B cell (primary cell): ENCODE measurements at regions not wholly inside any gene's neighbourhood (a gene's known extent, or its start where the extent isn't known, plus 50 kb on each side); places are given as distances from the start of the nearest gene placed in this dataset.

Source experiments
- ATAC-seq: fragments of 200-7000 bp; cut with Tn5 transposase; one replicate; pipeline ENCODE4 v1.10.0; 2021; ENCODE audit warnings: low read depth, mild to moderate bottlenecking, moderate number of reproducible peaks, moderate library complexity
- CTCF ChIA-PET: fragments of 350-600 bp; sonication (Branson Sonifier 250); formaldehyde crosslinking; loops from one replicate; lab custom pipeline; 2021; ENCODE audit warnings: antibody characterized with exemption, inconsistent platforms; lab: Charles Lee
- POLR2A ChIA-PET: fragments of 350-600 bp; sonication (Branson Sonifier 250); formaldehyde crosslinking; loops from one replicate; lab custom pipeline; 2021; ENCODE audit warnings: antibody characterized with exemption; lab: Charles Lee
- DNase-seq: peaks from one replicate; pipeline ENCODE4 v3.0.0; 2013
- H2AFZ ChIP-seq: 2 replicates; pipeline ENCODE4 v1.6.1; 2012; ENCODE audit warnings: mild to moderate bottlenecking, low read depth, low read length; ENCODE audit not compliant: insufficient read depth, poor library complexity, severe bottlenecking
- H3K27ac ChIP-seq, 2 donors: 1 replicate in 1 of 2; 2 replicates in 1 of 2; pipeline ENCODE4 v1.5.1; 2012 to 2013; ENCODE audit warnings: low read length in 2 of 2, mild to moderate bottlenecking in 2 of 2, moderate library complexity in 1 of 2
- H3K27me3 ChIP-seq, 4 experiments: fragments of 200-600 bp in 1 of 4; sonication (generic) in 1 of 4; replicated peaks in 1 of 4; 1 replicate in 2 of 4; 2 replicates in 2 of 4; pipeline versions ENCODE4 v1.6.1 to v1.7.0; 2013 to 2016; ENCODE audit warnings: low read length in 3 of 4, mild to moderate bottlenecking in 2 of 4, mixed read lengths in 1 of 4, moderate library complexity in 1 of 4; ENCODE audit not compliant: insufficient read depth in 4 of 4, control insufficient read depth in 3 of 4; ENCODE audit errors: control extremely low read depth in 1 of 4
- H3K36me3 ChIP-seq, 2 experiments: replicated peaks in 1 of 2; 1 replicate in 1 of 2; 2 replicates in 1 of 2; pipeline versions ENCODE4 v1.6.1 to v1.7.1; 2013; ENCODE audit warnings: low read length in 1 of 2; ENCODE audit not compliant: insufficient read depth in 2 of 2, control insufficient read depth in 1 of 2; ENCODE audit errors: control extremely low read depth in 1 of 2, extremely low read depth in 1 of 2
- H3K4me1 ChIP-seq, 2 donors: fragments of 200-600 bp in 1 of 2; sonication (generic) in 1 of 2; 1 replicate in 1 of 2; 2 replicates in 1 of 2; pipeline versions ENCODE4 v1.5.1 to v1.6.1; 2013 to 2017; ENCODE audit warnings: low read length in 2 of 2; ENCODE audit not compliant: control insufficient read depth in 2 of 2, insufficient read depth in 2 of 2
- H3K4me2 ChIP-seq: replicated peaks from 2 replicates; pipeline ENCODE3; 2012; ENCODE audit warnings: mild to moderate bottlenecking, low read depth, low read length; ENCODE audit not compliant: poor library complexity, severe bottlenecking
- H3K4me3 ChIP-seq, 5 experiments: fragments of 200-600 bp in 1 of 5; sonication (generic) in 1 of 5; 1 replicate in 3 of 5; 2 replicates in 2 of 5; pipeline versions ENCODE4 v1.5.1 to v1.7.0; 2011 to 2016; ENCODE audit warnings: low read length in 4 of 5, mild to moderate bottlenecking in 4 of 5, low read depth in 2 of 5, control low read depth in 1 of 5, moderate library complexity in 1 of 5; ENCODE audit not compliant: insufficient read depth in 1 of 5; ENCODE audit errors: control extremely low read depth in 1 of 5, extremely low read depth in 1 of 5
- H3K79me2 ChIP-seq: fragments of 200-600 bp; sonication (generic); one replicate; pipeline ENCODE4 v1.6.0; 2016; ENCODE audit warnings: low read length; ENCODE audit not compliant: control insufficient read depth, insufficient read depth
- H3K9ac ChIP-seq: fragments of 200-600 bp; sonication (generic); 2 replicates; pipeline ENCODE4 v1.6.1; 2017; ENCODE audit warnings: mild to moderate bottlenecking, low read length, moderate library complexity
- H3K9me3 ChIP-seq, 3 donors: one replicate each; pipeline versions ENCODE4 v1.6.1 to v1.7.1; 2013; ENCODE audit warnings: low read length in 2 of 3; ENCODE audit not compliant: control insufficient read depth in 2 of 3, insufficient read depth in 1 of 3; ENCODE audit errors: control extremely low read depth in 1 of 3
- H4K20me1 ChIP-seq: 2 replicates; pipeline ENCODE4 v1.6.0; 2012; ENCODE audit warnings: mild to moderate bottlenecking, low read length; ENCODE audit not compliant: insufficient read depth, control insufficient read depth, poor library complexity, severe bottlenecking
- H3K27ac Mint-ChIP-seq: one replicate; pipeline ENCODE4 v1.8.0; 2021; ENCODE audit warnings: mixed read lengths
- H3K27me3 Mint-ChIP-seq: one replicate; pipeline ENCODE4 v1.8.0; 2021; ENCODE audit warnings: mixed read lengths
- H3K4me1 Mint-ChIP-seq: one replicate; pipeline ENCODE4 v1.8.0; 2021; ENCODE audit warnings: mixed read lengths
- H3K4me3 Mint-ChIP-seq: one replicate; pipeline ENCODE4 v1.8.0; 2021; ENCODE audit warnings: mixed read lengths
- H3K9me3 Mint-ChIP-seq: one replicate; pipeline ENCODE4 v1.8.0; 2022; ENCODE audit warnings: mixed read lengths; ENCODE audit not compliant: insufficient read depth
- CTCF ChIP-seq: fragments of 200-600 bp; IDR thresholded peaks from one replicate; pipeline ENCODE4 v1.8.0; 2022; ENCODE audit warnings: antibody characterized with exemption, mild to moderate bottlenecking
- EZH2 ChIP-seq: IDR thresholded peaks from 2 replicates; pipeline ENCODE4 v1.6.1; 2012; ENCODE audit warnings: borderline replicate concordance, low read depth, mild to moderate bottlenecking, moderate library complexity, low read length; ENCODE audit not compliant: insufficient read depth, poor library complexity, severe bottlenecking
- WGBS: methylation state at CpG from one replicate; pipeline ENCODE4 v1.1.5; 2013; ENCODE audit warnings: missing lambda C conversion rate; ENCODE audit not compliant: insufficient coverage; 5-methylcytosine and 5-hydroxymethylcytosine counted together
- intact Hi-C: fragments of 100-400 bp; cut with micrococcal nuclease; formaldehyde crosslinking; loops from one replicate; pipeline ENCODE4 v1.10.0; 2022

- Mint-ChIP-seq H3K9me3 (no peaks in the 10 kb centered on the region), H3K27me3 (no peaks in the 10 kb centered on the region), H3K27ac (no peak overlapping the region), H3K4me3 (no peak overlapping the region), H3K4me1 (peaks cover 37% of the 10 kb centered on the region)
- H3K4me3 ChIP-seq, result no peak overlapping the region
- no peaks in the 10 kb centered on the region for H3K27me3 ChIP-seq
- ChIA-PET CTCF (interaction anchor here (1.4 kb wide), 1 partner anchor 9 kb away, joined by 4 read pairs; no protein-coding TSS in a partner anchor), POLR2A (no interaction called here)
- ATAC-seq, result no peak
- H3K9me3 ChIP-seq, result no peaks in the 10 kb centered on the region
- 88% methylated on average over 5 of the region's 9 CpGs for WGBS
- peaks cover 37% of the 10 kb centered on the region for H3K79me2 ChIP-seq
- intact Hi-C loops, result no loop called here
- no peak for DNase-seq
- H3K27ac ChIP-seq, result no peak overlapping the region
- TF ChIP-seq CTCF, result no peak
- no peak for TF ChIP-seq EZH2
- H4K20me1 ChIP-seq, result peaks cover 34% of the 10 kb centered on the region
- H3K4me1 ChIP-seq, result peaks cover 3 to 6% of the 10 kb centered on the region in 2 donors
- no peak overlapping the region for H3K9ac ChIP-seq
- H3K36me3 ChIP-seq, result peaks cover 10 to 11% of the 10 kb centered on the region in 2 experiments
- no peak overlapping the region for H2AFZ ChIP-seq
- H3K4me2 ChIP-seq, result no peak overlapping the region
These were observed 344.2 kb upstream of the RGS6 start for GRCh38 chr14:71588028-71588427.

GRCh38 chr14:71588576-71589215 lies 343.5 kb upstream of the RGS6 start:
- Histone ChIP-seq H3K4me2 (no peak overlapping the region), H3K9ac (no peak overlapping the region), H3K79me2 (peaks cover 33% of the 10 kb centered on the region), H4K20me1 (peaks cover 28% of the 10 kb centered on the region), H3K9me3 (no peaks in the 10 kb centered on the region), H3K4me3 (no peak overlapping the region), H2AFZ (no peak overlapping the region), H3K27me3 (no peaks in the 10 kb centered on the region), H3K4me1 (peaks cover 3 to 6% of the 10 kb centered on the region in 2 donors), H3K27ac (no peak overlapping the region), H3K36me3 (peaks cover 10 to 11% of the 10 kb centered on the region in 2 experiments)
- DNase-seq (no peak), ATAC-seq (no peak)
- 100% methylated on average over 9 of the region's 10 CpGs for WGBS
- CTCF ChIA-PET, result interaction anchor here (1.4 kb wide), 2 partner anchors 9 to 185 kb away, joined by 4 read pairs; no protein-coding TSS in a partner anchor
- intact Hi-C loops, result no loop called here
- Mint-ChIP-seq H3K27me3 (no peaks in the 10 kb centered on the region), H3K9me3 (no peaks in the 10 kb centered on the region), H3K4me1 (peaks cover 35% of the 10 kb centered on the region), H3K27ac (no peak overlapping the region), H3K4me3 (no peak overlapping the region)
- POLR2A ChIA-PET, result no interaction called here
- TF ChIP-seq EZH2 (no peak), CTCF (no peak)
